NCI-H1694 (cell line): ENCODE measurements at regions not wholly inside any gene's neighbourhood (a gene's known extent, or its start where the extent isn't known, plus 50 kb on each side); places are given as distances from the start of the nearest gene placed in this dataset.
"Not testable (repeated sequence)": the region's sequence is repeated elsewhere in the genome, so short reads cannot be mapped to it uniquely, and the experiment has no call there.

ENCODE experiments used
- DNase-seq: peaks from one replicate; lab custom pipeline; 2025; lab: John Stamatoyannopoulos, UW

DNA sequence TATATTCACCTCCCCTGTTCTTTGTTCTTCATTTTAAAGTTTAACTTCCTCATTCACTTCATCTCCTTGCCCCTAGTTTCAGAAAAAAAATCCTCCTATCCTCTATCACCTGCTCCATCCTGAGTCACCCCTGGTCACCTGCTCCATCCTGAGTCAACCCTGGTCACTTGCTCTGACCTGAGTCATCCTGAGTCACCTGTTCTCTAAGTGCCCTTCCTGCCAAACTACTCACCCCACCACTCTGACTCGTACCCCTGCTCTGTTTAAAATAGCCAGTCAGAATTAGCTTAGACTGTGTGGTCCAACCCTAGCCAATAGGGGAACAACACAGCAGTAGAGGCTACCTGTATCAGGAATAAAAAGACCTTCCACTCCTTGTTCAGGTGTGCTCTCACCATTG, 716.9 kb downstream of the ZBBX start:
- no peak for DNase-seq

GRCh38 chr3:166661621-166662020, 718.5 kb downstream of the ZBBX start:
- DNase-seq = no peak

DNA sequence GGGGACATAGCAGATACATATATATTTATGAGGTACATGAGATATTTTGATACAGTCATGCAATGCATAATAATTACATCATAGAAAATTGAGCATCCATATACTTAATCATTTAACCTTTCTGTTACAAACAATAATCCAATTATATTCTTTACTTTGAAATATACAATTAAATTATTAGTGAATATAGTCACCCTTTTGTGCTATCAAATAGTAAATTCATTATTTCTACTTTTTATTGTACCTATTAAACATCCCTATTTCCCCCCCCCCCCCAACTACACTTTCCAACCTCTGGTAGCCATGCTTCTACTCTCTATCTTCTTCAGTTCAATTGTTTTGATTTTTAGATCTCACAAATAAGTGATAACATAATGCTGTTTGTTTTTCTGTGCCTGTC, 719.1 kb downstream of the ZBBX start:
- no peak for DNase-seq

DNA sequence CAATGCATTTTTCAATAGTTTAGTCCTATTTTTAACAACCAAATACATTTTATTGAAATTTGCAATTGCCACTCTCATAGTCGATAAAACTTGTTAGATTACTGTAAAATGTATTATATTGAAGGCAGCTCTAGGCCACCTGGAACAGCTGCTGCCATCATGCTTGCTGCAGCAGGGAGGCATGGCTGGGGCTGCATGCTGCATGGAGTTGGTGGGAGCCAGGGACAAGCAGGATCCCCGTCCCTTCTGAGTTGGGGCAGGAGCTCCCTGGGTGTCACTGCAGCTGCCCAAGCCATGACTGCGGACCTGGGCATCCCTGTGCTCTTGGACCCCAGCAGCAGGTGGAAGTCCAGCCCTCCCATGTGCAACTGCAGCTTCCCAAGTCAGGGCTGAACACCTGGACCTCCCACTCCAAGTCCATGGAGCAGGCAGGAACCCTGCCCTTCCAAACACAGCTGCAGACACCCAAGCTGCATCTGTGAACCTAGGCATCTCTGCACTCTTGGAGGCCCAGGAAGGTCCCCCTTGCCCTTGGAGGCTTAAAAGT, 742.0 kb downstream of the ZBBX start:
- no peak for DNase-seq

- DNase-seq = no peak
These were observed 745.9 kb downstream of the ZBBX start for GRCh38 chr3:166634091-166634746.

DNA sequence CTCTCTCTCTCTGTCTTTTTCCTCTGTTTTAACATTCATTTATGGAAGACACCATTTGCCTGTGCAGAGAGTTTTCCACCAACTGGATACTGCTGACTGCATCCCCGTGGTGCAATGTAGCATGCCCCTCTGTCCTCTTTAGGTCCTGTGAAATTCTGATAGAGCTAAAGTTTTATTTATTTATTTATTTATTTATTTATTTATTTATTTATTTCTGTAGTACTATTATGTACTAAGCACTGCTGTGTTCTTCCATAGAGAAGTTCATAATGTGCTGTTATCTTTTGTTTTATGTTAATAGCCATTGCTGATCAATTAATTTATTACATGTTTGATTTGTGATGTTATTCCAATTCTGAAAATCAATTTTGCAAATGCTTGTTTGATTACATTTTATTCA, 749.9 kb downstream of the ZBBX start:
- DNase-seq = no peak

DNA sequence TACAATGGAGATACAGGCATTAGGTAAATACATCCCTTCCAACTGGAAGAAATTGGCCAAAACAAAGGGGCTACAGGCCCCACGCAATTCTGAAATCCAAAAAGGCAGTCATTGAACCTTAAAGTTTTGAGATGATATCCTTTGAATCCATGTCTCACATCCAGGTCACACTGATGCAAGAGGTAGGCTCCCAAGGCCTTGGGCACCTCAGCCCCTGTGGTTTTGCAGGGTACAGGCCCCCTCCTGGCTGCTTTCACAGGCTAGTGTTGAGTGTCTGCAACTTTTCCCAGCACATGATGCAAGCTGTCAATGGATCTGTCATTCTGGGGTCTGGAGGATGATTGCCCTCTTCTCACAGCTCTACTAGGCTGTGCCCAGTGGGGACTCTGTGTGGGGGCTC, 766.7 kb downstream of the ZBBX start:
- DNase-seq = no peak

DNA sequence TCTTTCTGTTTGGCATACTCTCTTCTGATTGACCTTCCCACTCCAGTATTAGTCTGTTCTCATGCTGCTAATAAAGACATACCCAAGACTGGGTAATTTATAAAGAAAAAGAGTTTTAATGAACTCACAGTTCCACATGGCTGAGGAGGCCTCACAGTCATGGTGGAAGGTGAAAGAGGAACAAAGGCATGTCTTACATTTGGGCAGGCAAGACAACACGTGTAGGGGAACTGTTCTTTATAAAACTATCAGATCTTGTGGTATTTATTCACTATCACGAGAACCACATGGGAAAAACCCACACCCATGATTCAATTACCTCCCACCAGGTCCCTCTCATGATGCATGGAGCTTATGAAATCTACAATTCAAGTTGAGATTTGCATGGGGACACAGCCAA, 767.3 kb downstream of the ZBBX start:
- DNase-seq = not testable (repeated sequence)

DNA sequence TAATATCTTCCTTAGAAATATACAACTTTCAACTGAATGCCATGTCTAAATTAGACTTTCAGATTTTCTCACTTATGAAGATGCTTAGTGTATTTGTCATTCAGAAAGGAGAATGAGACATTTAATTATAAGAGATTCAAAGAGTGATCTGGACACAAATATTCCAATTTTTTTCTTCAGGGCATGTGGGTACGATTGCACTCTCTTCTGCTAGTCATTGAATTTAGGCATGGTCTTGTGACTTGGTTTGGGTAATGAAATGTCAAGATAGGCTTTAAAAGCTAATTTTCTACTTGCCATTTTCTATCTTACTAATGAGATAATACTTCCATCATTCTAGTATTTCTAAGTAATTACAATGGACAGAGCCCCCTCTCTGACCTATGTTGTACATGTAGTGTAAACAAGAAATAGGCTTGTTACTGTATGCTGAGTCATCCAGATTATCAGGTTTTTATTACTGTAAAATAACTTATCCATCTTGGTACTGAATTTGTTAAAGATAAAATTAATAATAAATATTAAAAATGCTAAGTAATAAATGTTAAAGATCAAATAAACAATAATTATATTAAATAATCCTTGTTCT, 770.8 kb upstream of the BCHE start:
- no peak for DNase-seq

DNA sequence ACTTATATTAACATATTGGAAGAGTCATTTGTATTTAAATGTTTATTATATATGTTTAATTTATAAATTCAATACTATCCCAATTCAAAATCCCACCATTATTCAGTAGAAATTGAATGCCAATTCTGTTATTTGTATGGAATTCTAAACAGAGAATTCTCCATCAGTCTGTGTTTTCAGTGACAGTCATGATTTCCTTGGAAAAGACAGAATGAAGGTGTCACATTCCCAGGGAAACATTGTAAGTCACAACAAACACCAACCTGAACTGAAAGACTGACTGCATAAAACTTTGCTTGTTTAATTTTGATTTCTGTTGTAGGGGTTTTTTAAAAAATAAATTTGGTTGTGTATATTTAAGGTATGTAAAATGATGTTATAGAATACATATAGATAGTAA, 769.8 kb upstream of the BCHE start:
- no peak for DNase-seq

DNA sequence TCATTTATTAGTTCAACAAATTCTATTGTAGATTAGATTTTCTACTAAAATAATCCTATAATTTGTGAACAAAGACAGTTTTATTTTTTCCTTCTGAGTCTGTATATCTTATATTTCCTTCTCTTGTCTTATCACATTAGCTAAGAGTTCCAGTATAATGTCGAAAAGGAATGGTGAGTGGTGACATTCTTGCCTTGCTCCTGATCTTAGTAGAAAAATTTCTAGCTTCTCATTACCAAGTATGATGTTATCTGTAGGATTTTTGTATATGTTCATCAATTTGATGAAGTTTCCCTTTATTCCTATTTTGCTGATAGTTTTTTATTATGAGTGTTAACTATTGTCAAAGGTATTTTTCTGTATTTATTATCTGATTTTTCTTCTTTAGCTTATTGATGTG, 756.6 kb upstream of the BCHE start:
- DNase-seq = no peak

- no peak for DNase-seq
These were observed 745.0 kb upstream of the BCHE start for GRCh38 chr3:166582236-166582635.

GRCh38 chr3:166580561-166580960, 743.3 kb upstream of the BCHE start:
- no peak for DNase-seq

DNA sequence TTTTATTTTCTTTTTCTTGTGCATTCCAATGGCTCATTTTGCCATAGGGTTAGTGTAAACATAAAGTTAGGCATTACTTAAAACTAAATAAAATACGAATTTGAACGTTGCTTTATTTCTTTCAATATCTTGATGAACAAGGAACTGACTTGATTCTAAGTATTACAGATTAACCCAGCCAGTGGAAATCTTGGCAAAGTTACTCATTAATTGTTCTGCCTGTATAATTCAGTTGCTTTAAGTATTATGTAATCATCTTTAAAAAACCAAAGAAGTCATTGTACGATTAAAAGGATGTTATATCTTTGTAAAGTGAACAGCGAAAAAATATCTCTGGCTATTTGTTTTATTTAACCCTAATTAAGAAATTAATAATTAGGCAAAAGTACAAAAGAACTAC, 737.9 kb upstream of the BCHE start:
- DNase-seq = no peak

- DNase-seq = not testable (repeated sequence)
These were observed 734.5 kb upstream of the BCHE start for GRCh38 chr3:166571686-166572085.

- DNase-seq = no peak
These were observed 732.9 kb upstream of the BCHE start for GRCh38 chr3:166570102-166570501.

- DNase-seq = no peak
These were observed 732.4 kb upstream of the BCHE start for GRCh38 chr3:166569589-166569988.

- no peak for DNase-seq
These were observed 723.0 kb upstream of the BCHE start for GRCh38 chr3:166560253-166560652.

GRCh38 chr3:166556955-166557354, 719.7 kb upstream of the BCHE start:
- DNase-seq = no peak

GRCh38 chr3:166554023-166554422, 716.8 kb upstream of the BCHE start:
- DNase-seq = no peak

GRCh38 chr3:166533740-166534139, 696.5 kb upstream of the BCHE start:
- DNase-seq = no peak

- no peak for DNase-seq
These were observed 694.5 kb upstream of the BCHE start for GRCh38 chr3:166531730-166532129.

- no peak for DNase-seq
These were observed 690.1 kb upstream of the BCHE start for GRCh38 chr3:166527325-166527724.

- DNase-seq = no peak
These were observed 689.7 kb upstream of the BCHE start for GRCh38 chr3:166526881-166527280.
